GM12873 (cell line): ENCODE measurements at regions not wholly inside any gene's neighbourhood (a gene's known extent, or its start where the extent isn't known, plus 50 kb on each side); places are given as distances from the start of the nearest gene placed in this dataset.

Source experiments
- TF ChIP-seq, protein P1 (sequence below): IDR thresholded peaks from 2 replicates; pipeline ENCODE4 v1.5.1; 2012; ENCODE audit warnings: low read depth, mild to moderate bottlenecking, moderate library complexity, low read length, control low read depth; ENCODE audit not compliant: insufficient read depth; ENCODE audit errors: missing control alignments

DNA sequence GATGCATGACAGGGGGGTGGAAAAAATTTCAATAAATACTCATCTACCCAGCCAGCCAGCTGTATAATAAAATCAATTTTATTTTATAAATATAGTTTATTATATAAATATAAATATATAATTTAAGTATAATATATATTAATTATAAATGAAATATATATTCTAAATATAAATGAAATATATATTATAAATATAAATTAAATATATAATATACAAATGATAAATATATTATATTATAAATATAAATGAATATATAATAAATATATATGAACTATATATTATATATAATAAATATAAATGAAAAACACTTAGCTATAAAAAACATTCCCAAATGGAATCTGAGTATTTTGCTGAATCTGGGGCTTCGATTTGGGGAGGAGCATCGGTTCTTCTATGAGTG, 79.4 kb upstream of the CDCA7L start:
- TF ChIP-seq, protein P1, sequence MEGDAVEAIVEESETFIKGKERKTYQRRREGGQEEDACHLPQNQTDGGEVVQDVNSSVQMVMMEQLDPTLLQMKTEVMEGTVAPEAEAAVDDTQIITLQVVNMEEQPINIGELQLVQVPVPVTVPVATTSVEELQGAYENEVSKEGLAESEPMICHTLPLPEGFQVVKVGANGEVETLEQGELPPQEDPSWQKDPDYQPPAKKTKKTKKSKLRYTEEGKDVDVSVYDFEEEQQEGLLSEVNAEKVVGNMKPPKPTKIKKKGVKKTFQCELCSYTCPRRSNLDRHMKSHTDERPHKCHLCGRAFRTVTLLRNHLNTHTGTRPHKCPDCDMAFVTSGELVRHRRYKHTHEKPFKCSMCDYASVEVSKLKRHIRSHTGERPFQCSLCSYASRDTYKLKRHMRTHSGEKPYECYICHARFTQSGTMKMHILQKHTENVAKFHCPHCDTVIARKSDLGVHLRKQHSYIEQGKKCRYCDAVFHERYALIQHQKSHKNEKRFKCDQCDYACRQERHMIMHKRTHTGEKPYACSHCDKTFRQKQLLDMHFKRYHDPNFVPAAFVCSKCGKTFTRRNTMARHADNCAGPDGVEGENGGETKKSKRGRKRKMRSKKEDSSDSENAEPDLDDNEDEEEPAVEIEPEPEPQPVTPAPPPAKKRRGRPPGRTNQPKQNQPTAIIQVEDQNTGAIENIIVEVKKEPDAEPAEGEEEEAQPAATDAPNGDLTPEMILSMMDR, result no peak

DNA sequence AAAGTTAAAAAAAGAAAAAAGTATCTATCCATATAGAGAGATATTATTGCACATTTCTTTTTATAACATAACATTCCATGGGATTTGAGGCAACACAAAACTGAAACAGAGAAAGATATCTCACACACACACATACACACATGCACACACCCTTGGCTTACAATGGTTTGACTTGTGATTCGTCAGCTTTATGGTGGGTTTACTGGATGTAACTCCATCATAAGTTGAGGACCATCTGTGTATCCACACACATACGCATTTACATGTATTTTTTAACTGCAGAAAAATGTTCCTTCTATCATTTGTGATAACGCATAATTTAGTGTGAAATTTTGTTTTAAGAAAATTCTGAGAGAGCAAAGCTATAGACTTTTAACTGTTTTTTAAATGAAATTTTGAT, 74.2 kb upstream of the CDCA7L start:
- TF ChIP-seq, protein P1, result no peak

DNA sequence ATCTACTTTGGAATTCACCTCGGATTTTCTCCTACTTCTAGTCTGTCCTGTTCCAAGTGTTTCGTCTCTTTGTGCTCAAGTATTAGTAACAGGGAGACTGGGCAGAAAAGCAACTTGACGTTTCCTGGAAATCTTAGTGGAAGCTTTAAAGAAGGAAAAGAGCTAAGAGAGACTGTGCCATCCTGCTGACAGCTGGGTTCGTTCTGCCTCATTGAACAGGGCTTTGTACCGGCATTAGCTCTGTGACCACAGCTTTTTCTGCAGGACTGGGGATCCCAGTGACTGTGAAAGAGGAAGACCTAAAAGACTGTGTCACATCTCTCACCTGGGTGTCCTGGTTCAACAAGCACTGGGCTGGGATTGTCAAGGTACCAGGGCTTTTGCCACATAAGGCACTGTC, 70.8 kb upstream of the CDCA7L start:
- TF ChIP-seq, protein P1, result no peak

GRCh38 chr7:22013711-22014110, 68.0 kb upstream of the CDCA7L start:
- TF ChIP-seq, protein P1, result no peak

- TF ChIP-seq, protein P1, result no peak
Measured at GRCh38 chr7:22008683-22009082, 63.0 kb upstream of the CDCA7L start.

GRCh38 chr7:22008087-22008486, 62.4 kb upstream of the CDCA7L start:
- TF ChIP-seq, protein P1, result no peak

DNA sequence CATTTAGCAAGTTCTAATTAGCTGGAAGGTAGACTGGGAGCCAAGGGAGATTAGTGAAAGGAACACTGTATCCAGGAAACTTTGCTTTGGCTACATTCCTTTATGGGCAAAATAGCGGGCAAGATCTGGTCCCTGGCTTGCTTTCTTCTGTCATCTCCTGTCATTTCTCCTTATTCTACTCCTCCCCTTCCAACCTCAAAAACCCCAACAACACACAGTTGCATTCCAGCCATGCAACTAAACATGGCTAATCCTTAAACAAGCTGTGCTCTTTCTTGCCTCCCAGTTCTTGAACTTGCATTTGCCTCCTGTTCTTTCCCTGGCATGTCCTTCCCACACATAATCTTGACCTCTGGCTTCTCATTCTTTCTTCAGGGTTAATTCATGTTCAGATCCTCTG, 59.5 kb upstream of the CDCA7L start:
- TF ChIP-seq, protein P1, result no peak

- TF ChIP-seq, protein P1, result no peak
Measured at GRCh38 chr7:22002726-22003125, 57.0 kb upstream of the CDCA7L start.
